Transverse colon (tissue), 4 donors: ENCODE measurements at regions not wholly inside any gene's neighbourhood (a gene's known extent, or its start where the extent isn't known, plus 50 kb on each side); places are given as distances from the start of the nearest gene placed in this dataset.

ENCODE experiments used
- DNase-seq: peaks from one replicate; pipeline ENCODE4 v3.0.0-alpha.2; 2019
- H3K27ac ChIP-seq, 4 donors: fragments of 200-600 bp; sonication (generic); 2 replicates each; pipeline ENCODE4 v1.5.1; 2016 to 2018; ENCODE audit warnings: inconsistent platforms in 4 of 4
- H3K27me3 ChIP-seq: fragments of 200-600 bp; sonication (generic); 2 replicates; pipeline ENCODE4 v1.5.1; 2017; ENCODE audit warnings: inconsistent platforms
- H3K36me3 ChIP-seq, 4 donors: fragments of 200-600 bp; sonication (generic); 2 replicates each; pipeline ENCODE4 v1.5.1; 2017 to 2019; ENCODE audit warnings: inconsistent platforms in 4 of 4
- H3K4me1 ChIP-seq, 4 donors: fragments of 200-600 bp; sonication (generic); 2 replicates each; pipeline ENCODE4 v1.5.1; 2017 to 2020; ENCODE audit warnings: inconsistent platforms in 4 of 4
- H3K4me3 ChIP-seq, 4 donors: fragments of 200-600 bp; sonication (generic); 1 replicate in 1 of 4; 2 replicates in 3 of 4; pipeline versions ENCODE4 v1.5.1 to v1.6.1; 2017 to 2019; ENCODE audit warnings: inconsistent platforms in 4 of 4
- H3K9me3 ChIP-seq, 2 donors: fragments of 200-600 bp; sonication (generic); 2 replicates each; pipeline ENCODE4 v1.5.1; 2017 to 2019; ENCODE audit warnings: inconsistent platforms in 2 of 2
- EP300 ChIP-seq: sonication (generic); formaldehyde crosslinking; IDR thresholded peaks from one replicate; pipeline ENCODE4 v1.6.1; 2017; ENCODE audit warnings: antibody characterized with exemption, low read depth
- POLR2A ChIP-seq: fragments of 450-650 bp; IDR thresholded peaks from one replicate; pipeline ENCODE4 v1.6.1; 2016; ENCODE audit warnings: antibody characterized with exemption, mild to moderate bottlenecking, moderate library complexity
- POLR2AphosphoS5 ChIP-seq, 3 donors: sonication (generic); formaldehyde crosslinking; IDR thresholded peaks; one replicate each; pipeline ENCODE4 v1.6.1; 2016; ENCODE audit warnings: antibody characterized with exemption in 3 of 3
- WGBS, 2 donors: methylation state at CpG; one replicate each; pipeline ENCODE4 v1.1.5; 2018; ENCODE audit warnings: low coverage in 1 of 2; 5-methylcytosine and 5-hydroxymethylcytosine counted together
- in situ Hi-C, 4 donors: fragments of 200-750 bp; cut with MboI; loops; one replicate each; pipeline versions ENCODE4 v1.15.0 to v1.15.1; 2017; ENCODE audit warnings: low sequenced_read_pairs in 3 of 4, low pct_ligation_motif_present in 1 of 4, low pct_unique_long_range_greater_than_20kb in 1 of 4
- intact Hi-C: fragments of 100-400 bp; cut with DNase I; formaldehyde crosslinking; loops from one replicate; pipeline ENCODE4 v1.15.1; 2023; ENCODE audit warnings: low total_unique reads
- TF ChIP-seq, protein P1 (sequence below), 5 experiments: fragments of 200-600 bp in 3 of 5; fragments of 450-650 bp in 2 of 5; sonication (generic) in 3 of 5; IDR thresholded peaks; 1 replicate in 2 of 5; 2 replicates in 3 of 5; pipeline ENCODE4 v1.5.1; 2016 to 2017; ENCODE audit warnings: antibody characterized with exemption in 5 of 5, inconsistent platforms in 3 of 5, mild to moderate bottlenecking in 2 of 5, moderate library complexity in 1 of 5

- in situ Hi-C loops, result no loop called here
- H3K9me3 ChIP-seq, result no peaks in the 10 kb centered on the region
- H3K27ac ChIP-seq, result no peak overlapping the region
- no peaks in the 10 kb centered on the region for H3K36me3 ChIP-seq
- intact Hi-C loops, result no loop called here
- no peak for TF ChIP-seq POLR2A
- no peak for TF ChIP-seq EP300
- no peak for TF ChIP-seq POLR2AphosphoS5 (IDR thresholded peaks at IDR 0.05)
- TF ChIP-seq, protein P1, sequence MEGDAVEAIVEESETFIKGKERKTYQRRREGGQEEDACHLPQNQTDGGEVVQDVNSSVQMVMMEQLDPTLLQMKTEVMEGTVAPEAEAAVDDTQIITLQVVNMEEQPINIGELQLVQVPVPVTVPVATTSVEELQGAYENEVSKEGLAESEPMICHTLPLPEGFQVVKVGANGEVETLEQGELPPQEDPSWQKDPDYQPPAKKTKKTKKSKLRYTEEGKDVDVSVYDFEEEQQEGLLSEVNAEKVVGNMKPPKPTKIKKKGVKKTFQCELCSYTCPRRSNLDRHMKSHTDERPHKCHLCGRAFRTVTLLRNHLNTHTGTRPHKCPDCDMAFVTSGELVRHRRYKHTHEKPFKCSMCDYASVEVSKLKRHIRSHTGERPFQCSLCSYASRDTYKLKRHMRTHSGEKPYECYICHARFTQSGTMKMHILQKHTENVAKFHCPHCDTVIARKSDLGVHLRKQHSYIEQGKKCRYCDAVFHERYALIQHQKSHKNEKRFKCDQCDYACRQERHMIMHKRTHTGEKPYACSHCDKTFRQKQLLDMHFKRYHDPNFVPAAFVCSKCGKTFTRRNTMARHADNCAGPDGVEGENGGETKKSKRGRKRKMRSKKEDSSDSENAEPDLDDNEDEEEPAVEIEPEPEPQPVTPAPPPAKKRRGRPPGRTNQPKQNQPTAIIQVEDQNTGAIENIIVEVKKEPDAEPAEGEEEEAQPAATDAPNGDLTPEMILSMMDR (IDR thresholded peaks at IDR 0.05), result no peak
- no peaks in the 10 kb centered on the region for H3K27me3 ChIP-seq
- 74 to 88% methylated on average over 3 of the region's 3 CpGs for WGBS, 2 donors
- H3K4me3 ChIP-seq, result no peak overlapping the region
- no peak for DNase-seq
- H3K4me1 ChIP-seq, result no peaks in the 10 kb centered on the region
Measured at GRCh38 chr1:191890433-191891088, 267.7 kb upstream of the RGS18 start.

DNA sequence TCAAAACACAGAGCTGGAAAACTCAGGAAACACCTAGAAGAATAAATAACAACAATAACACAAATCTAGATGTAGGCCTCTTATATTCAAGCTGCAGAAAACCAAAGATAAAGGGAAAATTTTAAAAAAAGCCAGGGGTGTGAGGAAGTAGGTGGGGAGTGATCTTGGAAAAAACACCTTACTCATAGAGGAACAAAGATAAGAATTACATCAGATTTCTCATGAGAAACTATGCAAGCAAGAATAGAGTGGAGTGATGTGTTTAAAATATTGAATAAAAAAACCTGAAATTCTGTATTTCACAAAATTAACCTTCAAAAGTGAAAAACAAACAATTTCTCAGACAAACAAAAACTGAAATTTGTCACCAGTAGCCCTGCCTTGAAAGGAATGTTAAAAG lies 265.5 kb upstream of the RGS18 start:
- no peaks in the 10 kb centered on the region for H3K9me3 ChIP-seq
- intact Hi-C loops, result no loop called here

DNA sequence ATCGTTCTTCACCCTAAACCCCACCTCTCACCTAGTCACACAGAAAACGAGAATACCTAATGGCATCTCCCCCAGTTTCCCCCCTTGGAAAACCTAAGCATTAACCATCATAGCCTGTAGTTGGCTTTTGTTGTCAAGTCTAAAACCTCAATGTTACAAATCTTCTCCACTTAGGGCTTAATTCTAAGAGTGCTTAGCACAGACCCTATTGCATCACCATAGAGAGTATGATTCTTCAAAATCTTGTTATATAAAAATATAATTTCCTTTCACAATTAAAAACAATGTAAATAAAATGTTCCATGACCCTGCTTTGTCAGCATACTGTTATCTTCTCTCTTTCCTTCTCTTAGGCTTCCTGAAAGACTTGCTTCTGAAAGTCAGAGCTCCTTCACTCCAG lies 263.2 kb upstream of the RGS18 start:
- TF ChIP-seq POLR2A (no peak), EP300 (no peak), POLR2AphosphoS5 (IDR thresholded peaks at IDR 0.05) (no peak)
- TF ChIP-seq, protein P1 (IDR thresholded peaks at IDR 0.05), result no peak
- no peaks in the 10 kb centered on the region for H3K36me3 ChIP-seq
- in situ Hi-C loops, result no loop called here

More for the DNA sequence above, 265.5 kb upstream of the RGS18 start:
- Histone ChIP-seq H3K27me3 (no peaks in the 10 kb centered on the region), H3K27ac (no peak overlapping the region), H3K4me1 (no peaks in the 10 kb centered on the region), H3K36me3 (no peaks in the 10 kb centered on the region), H3K4me3 (no peak overlapping the region)
- no peak for DNase-seq
- in situ Hi-C loops, result no loop called here
- TF ChIP-seq, protein P1 (IDR thresholded peaks at IDR 0.05), result no peak
- TF ChIP-seq POLR2A (no peak), POLR2AphosphoS5 (IDR thresholded peaks at IDR 0.05) (no peak), EP300 (no peak)

DNA sequence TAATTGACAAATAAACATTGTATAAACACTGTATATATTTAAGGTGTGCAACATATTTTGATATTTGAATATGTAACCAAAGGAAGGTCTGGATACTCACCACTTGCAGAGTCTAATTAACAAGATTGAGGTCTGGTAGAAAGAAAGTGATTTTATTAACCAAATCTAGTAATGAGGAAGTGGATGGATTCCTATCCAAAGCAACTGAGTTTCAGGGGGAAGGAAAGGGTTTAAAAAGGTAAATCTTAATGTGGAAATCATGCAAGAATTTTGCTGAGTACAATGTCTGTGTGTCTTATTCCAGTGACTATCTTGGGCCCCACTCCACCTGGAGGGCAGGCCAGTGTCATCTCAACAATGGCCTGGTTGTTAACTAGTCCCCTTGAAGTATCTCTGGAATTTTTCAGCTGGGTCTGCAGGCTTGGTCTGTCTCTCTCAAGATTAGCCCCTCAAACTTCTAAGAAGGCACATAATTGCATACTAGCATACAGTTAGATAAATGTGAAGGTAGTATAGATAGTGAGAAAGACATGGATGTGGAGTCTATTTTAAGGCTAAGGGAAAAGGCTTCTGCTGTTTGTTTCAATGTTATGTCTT lies 262.7 kb upstream of the RGS18 start:
- TF ChIP-seq POLR2AphosphoS5 (IDR thresholded peaks at IDR 0.05) (no peak), POLR2A (no peak), EP300 (no peak)
- TF ChIP-seq, protein P1 (IDR thresholded peaks at IDR 0.05), result no peak
- in situ Hi-C loops (no loop called here), intact Hi-C loops (no loop called here)
- DNase-seq, result no peak
- no peak overlapping the region for H3K27ac ChIP-seq
- H3K36me3 ChIP-seq, result no peaks in the 10 kb centered on the region
- no peaks in the 10 kb centered on the region for H3K4me1 ChIP-seq
- no peak overlapping the region for H3K4me3 ChIP-seq
- no peaks in the 10 kb centered on the region for H3K9me3 ChIP-seq
- no peaks in the 10 kb centered on the region for H3K27me3 ChIP-seq

More for the DNA sequence above, 263.2 kb upstream of the RGS18 start:
- no peak for DNase-seq
- H3K9me3 ChIP-seq, result no peaks in the 10 kb centered on the region
- H3K27me3 ChIP-seq, result no peaks in the 10 kb centered on the region
- H3K4me3 ChIP-seq, result no peak overlapping the region
- 54 to 64% methylated on average over 2 of the region's 2 CpGs for WGBS, 2 donors
- intact Hi-C loops, result no loop called here
- no peaks in the 10 kb centered on the region for H3K4me1 ChIP-seq
- H3K27ac ChIP-seq, result no peak overlapping the region
